ENCODE measurements at regions not wholly inside any gene's neighbourhood (a gene's known extent, or its start where the extent isn't known, plus 50 kb on each side); places are given as distances from the start of the nearest gene placed in this dataset.

DNA sequence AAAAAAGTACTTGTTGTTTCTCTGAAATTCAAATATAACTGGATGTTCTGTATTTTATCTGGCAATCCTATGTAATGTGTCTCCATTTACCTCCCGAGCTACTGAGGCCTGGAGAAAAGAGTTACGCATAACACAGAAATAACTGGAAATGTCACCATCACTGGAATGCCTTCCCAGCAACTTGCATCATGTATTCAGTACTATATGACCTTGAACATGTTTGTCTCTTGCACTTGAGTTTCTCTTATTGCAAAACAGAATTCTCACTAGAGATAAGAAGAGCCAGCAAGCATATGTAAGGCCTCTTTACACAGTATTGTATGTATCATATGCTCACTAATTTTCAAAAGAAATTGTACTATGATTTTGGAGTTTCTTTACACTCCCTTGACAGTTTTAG, 99.6 kb upstream of the CTAGE1 start:
- Histone ChIP-seq H3K36me3 (replicated peaks; ENCODE audit: insufficient read depth, low read length) (no peaks in the 10 kb centered on the region), H3K9me3 (replicated peaks; ENCODE audit: insufficient read depth, low read length) (no peaks in the 10 kb centered on the region), H3K27ac (ENCODE audit: low read length) (no peak overlapping the region), H3K4me3 (ENCODE audit: low read length) (no peak overlapping the region), H3K4me2 (ENCODE audit: low read depth, low read length) (no peak overlapping the region), H3K4me1 (ENCODE audit: low read length) (no peaks in the 10 kb centered on the region), H2AFZ (ENCODE audit: low read length) (no peak overlapping the region), H4K20me1 (ENCODE audit: insufficient read depth, low read length) (no peaks in the 10 kb centered on the region), H3F3A (ENCODE audit: insufficient read depth, low read length) (no peaks in the 10 kb centered on the region), H3K79me2 (ENCODE audit: low read length) (no peaks in the 10 kb centered on the region), H3K27me3 (replicated peaks; ENCODE audit: insufficient read depth, low read length) (no peaks in the 10 kb centered on the region), H3K9ac (ENCODE audit: low read length) (no peak overlapping the region), H3K9me2 (replicated peaks; ENCODE audit: insufficient read depth, low read length) (no peaks in the 10 kb centered on the region)
- TF ChIP-seq EZH2 (optimal IDR thresholded peaks at IDR 0.05; ENCODE audit: low read depth, low read length) = no peak
- TF ChIP-seq, protein P1, sequence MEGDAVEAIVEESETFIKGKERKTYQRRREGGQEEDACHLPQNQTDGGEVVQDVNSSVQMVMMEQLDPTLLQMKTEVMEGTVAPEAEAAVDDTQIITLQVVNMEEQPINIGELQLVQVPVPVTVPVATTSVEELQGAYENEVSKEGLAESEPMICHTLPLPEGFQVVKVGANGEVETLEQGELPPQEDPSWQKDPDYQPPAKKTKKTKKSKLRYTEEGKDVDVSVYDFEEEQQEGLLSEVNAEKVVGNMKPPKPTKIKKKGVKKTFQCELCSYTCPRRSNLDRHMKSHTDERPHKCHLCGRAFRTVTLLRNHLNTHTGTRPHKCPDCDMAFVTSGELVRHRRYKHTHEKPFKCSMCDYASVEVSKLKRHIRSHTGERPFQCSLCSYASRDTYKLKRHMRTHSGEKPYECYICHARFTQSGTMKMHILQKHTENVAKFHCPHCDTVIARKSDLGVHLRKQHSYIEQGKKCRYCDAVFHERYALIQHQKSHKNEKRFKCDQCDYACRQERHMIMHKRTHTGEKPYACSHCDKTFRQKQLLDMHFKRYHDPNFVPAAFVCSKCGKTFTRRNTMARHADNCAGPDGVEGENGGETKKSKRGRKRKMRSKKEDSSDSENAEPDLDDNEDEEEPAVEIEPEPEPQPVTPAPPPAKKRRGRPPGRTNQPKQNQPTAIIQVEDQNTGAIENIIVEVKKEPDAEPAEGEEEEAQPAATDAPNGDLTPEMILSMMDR (IDR thresholded peaks at IDR 0.05; ENCODE audit: low read length) = no peak
- no peak for TF ChIP-seq EZH2phosphoT487 (IDR thresholded peaks at IDR 0.05; ENCODE audit: low read length)
- DNase-seq = no peak

DNA sequence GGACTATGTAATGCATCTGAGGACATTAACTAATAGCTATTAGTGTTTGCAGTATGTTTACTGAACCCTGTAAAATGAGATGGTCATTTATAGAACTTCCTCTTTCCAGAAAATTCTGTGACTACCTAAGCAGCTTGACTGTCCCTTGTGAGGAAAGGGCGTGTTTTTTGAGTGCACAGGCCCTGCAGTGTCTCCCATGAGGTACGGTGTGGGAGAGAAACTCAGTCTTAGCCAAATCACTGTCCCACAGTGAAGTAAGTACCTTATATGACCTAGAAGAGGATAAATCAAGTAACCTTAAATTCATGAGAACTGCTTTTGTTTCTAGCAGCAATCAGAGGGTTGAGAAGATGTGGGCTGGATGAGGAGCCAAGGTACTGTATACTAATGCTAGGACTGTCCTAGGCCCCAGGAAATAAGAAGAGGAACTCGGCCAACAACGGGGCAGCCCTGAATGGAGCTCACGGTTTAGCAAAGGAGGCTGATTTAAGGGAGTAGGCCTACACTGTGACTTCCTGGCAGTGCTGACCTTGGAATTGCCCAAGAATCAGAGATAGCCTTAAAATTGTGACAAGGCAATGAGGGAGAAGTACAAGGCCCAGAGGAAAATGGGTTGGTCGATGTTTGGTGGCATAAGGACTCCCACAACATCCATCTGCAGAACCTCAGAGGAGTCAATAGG, 103.5 kb upstream of the CTAGE1 start:
- Histone ChIP-seq H2AFZ (ENCODE audit: low read length) (no peak overlapping the region), H3K27me3 (replicated peaks; ENCODE audit: insufficient read depth, low read length) (no peaks in the 10 kb centered on the region), H3K4me2 (ENCODE audit: low read depth, low read length) (no peak overlapping the region), H3K4me3 (ENCODE audit: low read length) (no peak overlapping the region), H3K4me1 (ENCODE audit: low read length) (no peaks in the 10 kb centered on the region), H3K79me2 (ENCODE audit: low read length) (no peaks in the 10 kb centered on the region), H3K27ac (ENCODE audit: low read length) (no peak overlapping the region), H3F3A (ENCODE audit: insufficient read depth, low read length) (no peaks in the 10 kb centered on the region), H3K36me3 (replicated peaks; ENCODE audit: insufficient read depth, low read length) (no peaks in the 10 kb centered on the region), H4K20me1 (ENCODE audit: insufficient read depth, low read length) (no peaks in the 10 kb centered on the region), H3K9me3 (replicated peaks; ENCODE audit: insufficient read depth, low read length) (no peaks in the 10 kb centered on the region), H3K9ac (ENCODE audit: low read length) (no peak overlapping the region), H3K9me2 (replicated peaks; ENCODE audit: insufficient read depth, low read length) (no peaks in the 10 kb centered on the region)
- no peak for DNase-seq
- TF ChIP-seq EZH2phosphoT487 (IDR thresholded peaks at IDR 0.05; ENCODE audit: low read length) (no peak), EZH2 (optimal IDR thresholded peaks at IDR 0.05; ENCODE audit: low read depth, low read length) (no peak)
- TF ChIP-seq, protein P1 (IDR thresholded peaks at IDR 0.05; ENCODE audit: low read length) = no peak

DNA sequence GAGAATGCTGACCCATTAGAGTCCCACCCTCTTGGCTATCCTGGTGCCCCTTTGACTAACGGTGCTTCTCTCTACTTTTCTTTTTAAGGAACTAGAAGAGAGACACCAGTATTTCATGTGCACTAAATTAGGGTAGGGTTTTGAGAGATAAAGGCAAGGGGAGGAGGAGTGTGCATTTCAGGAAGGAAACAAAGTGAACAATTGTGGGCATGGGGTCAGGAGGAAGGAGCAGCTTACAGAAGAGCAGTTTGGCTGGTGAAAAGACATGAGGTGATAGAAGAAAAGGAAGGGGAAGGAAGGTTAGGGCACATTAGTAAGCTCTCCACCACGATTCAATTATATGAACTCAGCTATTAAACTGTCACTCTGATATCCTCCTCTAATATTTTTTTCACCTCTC, 105.8 kb upstream of the CTAGE1 start:
- Histone ChIP-seq H3K27ac (ENCODE audit: low read length) (no peak overlapping the region), H3K9me3 (replicated peaks; ENCODE audit: insufficient read depth, low read length) (no peaks in the 10 kb centered on the region), H3K27me3 (replicated peaks; ENCODE audit: insufficient read depth, low read length) (no peaks in the 10 kb centered on the region), H3K9me2 (replicated peaks; ENCODE audit: insufficient read depth, low read length) (no peaks in the 10 kb centered on the region), H3K9ac (ENCODE audit: low read length) (no peak overlapping the region), H3K36me3 (replicated peaks; ENCODE audit: insufficient read depth, low read length) (no peaks in the 10 kb centered on the region), H3K4me1 (ENCODE audit: low read length) (no peaks in the 10 kb centered on the region), H4K20me1 (ENCODE audit: insufficient read depth, low read length) (no peaks in the 10 kb centered on the region), H3K4me2 (ENCODE audit: low read depth, low read length) (no peak overlapping the region), H2AFZ (ENCODE audit: low read length) (no peak overlapping the region), H3K4me3 (ENCODE audit: low read length) (no peak overlapping the region), H3K79me2 (ENCODE audit: low read length) (no peaks in the 10 kb centered on the region), H3F3A (ENCODE audit: insufficient read depth, low read length) (no peaks in the 10 kb centered on the region)
- DNase-seq = no peak
- TF ChIP-seq, protein P1 (IDR thresholded peaks at IDR 0.05; ENCODE audit: low read length) = no peak

Measured in MM.1S (cell line).